Endothelial cell of umbilical vein (primary cell): ENCODE measurements at regions not wholly inside any gene's neighbourhood (a gene's known extent, or its start where the extent isn't known, plus 50 kb on each side); places are given as distances from the start of the nearest gene placed in this dataset.

Experiments used
- BruUV-seq: library from RNA; stranded (reverse); fragments of 400-500 nt; replicated peaks from 2 replicates; lab custom pipeline; 2021; lab: Mats Ljungman, UMichigan
- CTCF ChIA-PET: fragments of 300-600, 350-600 bp; sonication (Branson Sonifier 250); formaldehyde crosslinking; loops from one replicate; lab custom pipeline; 2021; ENCODE audit warnings: antibody characterized with exemption, inconsistent platforms; lab: Charles Lee
- POLR2A ChIA-PET: fragments of 300-600, 350-600 bp; sonication (Branson Sonifier 250); formaldehyde crosslinking; loops from one replicate; lab custom pipeline; 2021; ENCODE audit warnings: antibody characterized with exemption, inconsistent platforms; lab: Charles Lee
- DNase-seq: peaks from one replicate; pipeline ENCODE4 v3.0.0-alpha.2; 2011; ENCODE audit warnings: low read depth, low spot score
- FAIRE-seq: peaks from 2 replicates; lab custom pipeline; 2011; peaks lifted over from hg19 to GRCh38; lab: Jason Lieb, UNC
- H2AFZ ChIP-seq: 2 replicates; pipeline ENCODE4 v1.6.0; 2012; ENCODE audit warnings: low read depth, low read length, control low read depth, inconsistent platforms
- H3K27ac ChIP-seq: 2 replicates; pipeline ENCODE4 v1.5.1; 2011; ENCODE audit warnings: low read depth, mild to moderate bottlenecking, control low read depth, low read length, moderate library complexity; ENCODE audit not compliant: insufficient read depth
- H3K27me3 ChIP-seq, 2 experiments: 2 replicates each; pipeline versions ENCODE4 v1.6.0 to v1.6.1; 2011; ENCODE audit warnings: low read length in 2 of 2, mixed read lengths in 1 of 2; ENCODE audit not compliant: control insufficient read depth in 2 of 2, insufficient read depth in 2 of 2
- H3K36me3 ChIP-seq, 2 experiments: 2 replicates in 1 of 2; 3 replicates in 1 of 2; pipeline ENCODE4 v1.5.1; 2011; ENCODE audit warnings: low read length in 2 of 2, mild to moderate bottlenecking in 1 of 2, moderate library complexity in 1 of 2; ENCODE audit not compliant: control insufficient read depth in 2 of 2, insufficient read depth in 2 of 2; ENCODE audit errors: extremely low read depth in 1 of 2
- H3K4me1 ChIP-seq: 3 replicates; pipeline ENCODE4 v1.5.1; 2011; ENCODE audit warnings: mild to moderate bottlenecking, low read length; ENCODE audit not compliant: control insufficient read depth, insufficient read depth; ENCODE audit errors: extremely low read depth
- H3K4me2 ChIP-seq: 2 replicates; pipeline ENCODE4 v1.6.1; 2011; ENCODE audit warnings: low read length, control low read depth, mixed read lengths; ENCODE audit not compliant: insufficient read depth
- H3K4me3 ChIP-seq, 3 experiments: fragments of 200-600 bp in 1 of 3; sonication (generic), shearing (Covaris generic) in 1 of 3; replicated peaks in 1 of 3; 2 replicates each; pipeline ENCODE4 v1.5.1; 2011 to 2016; ENCODE audit warnings: control low read depth in 3 of 3, low read length in 3 of 3, mild to moderate bottlenecking in 2 of 3, inconsistent platforms in 1 of 3, low read depth in 1 of 3, moderate library complexity in 1 of 3; ENCODE audit not compliant: insufficient read depth in 1 of 3
- H3K79me2 ChIP-seq: 2 replicates; pipeline ENCODE4 v1.6.0; 2012; ENCODE audit warnings: low read length, inconsistent platforms; ENCODE audit not compliant: control insufficient read depth, insufficient read depth
- H3K9ac ChIP-seq: replicated peaks from 2 replicates; pipeline ENCODE3; 2011; ENCODE audit warnings: low read length, control low read depth; ENCODE audit not compliant: insufficient read depth; ENCODE audit errors: extremely low read depth
- H3K9me1 ChIP-seq: replicated peaks from 3 replicates; pipeline ENCODE4 v1.6.0; 2011; ENCODE audit warnings: mild to moderate bottlenecking, low read length; ENCODE audit not compliant: control insufficient read depth, insufficient read depth; ENCODE audit errors: extremely low read depth
- H3K9me3 ChIP-seq: replicated peaks from 2 replicates; pipeline ENCODE4 v1.5.1; 2012; ENCODE audit warnings: low read length, inconsistent platforms; ENCODE audit not compliant: control insufficient read depth, insufficient read depth
- H4K20me1 ChIP-seq: replicated peaks from 2 replicates; pipeline ENCODE3; 2011; ENCODE audit warnings: mild to moderate bottlenecking, low read length; ENCODE audit not compliant: control insufficient read depth, insufficient read depth; ENCODE audit errors: extremely low read depth
- EZH2 ChIP-seq: IDR thresholded peaks from 2 replicates; pipeline ENCODE4 v1.6.1; 2012; ENCODE audit warnings: borderline replicate concordance, low read depth, mild to moderate bottlenecking, moderate library complexity, low read length, inconsistent platforms; ENCODE audit not compliant: severe bottlenecking
- FOS ChIP-seq: IDR thresholded peaks from 2 replicates; pipeline ENCODE4 v1.6.1; 2011; ENCODE audit warnings: mild to moderate bottlenecking, low read length, moderate library complexity, borderline replicate concordance; ENCODE audit not compliant: insufficient read depth
- GATA2 ChIP-seq: IDR thresholded peaks from 2 replicates; pipeline ENCODE4 v1.7.0; 2011; ENCODE audit warnings: low read depth, mild to moderate bottlenecking, moderate library complexity, mixed read lengths, low read length; ENCODE audit not compliant: insufficient read length, insufficient read depth
- JUN ChIP-seq: IDR thresholded peaks from 2 replicates; pipeline ENCODE4 v1.6.1; 2011; ENCODE audit warnings: borderline replicate concordance, low read depth; ENCODE audit not compliant: insufficient read length, insufficient read depth
- MAX ChIP-seq: IDR thresholded peaks from 2 replicates; pipeline ENCODE4 v1.6.1; 2011; ENCODE audit not compliant: insufficient read depth, insufficient read length
- MYC ChIP-seq: IDR thresholded peaks from one replicate; pipeline ENCODE4 v1.6.1; 2011; ENCODE audit warnings: mild to moderate bottlenecking, low read depth, low read length
- POLR2A ChIP-seq: IDR thresholded peaks from 2 replicates; pipeline ENCODE4 v1.6.1; 2012; ENCODE audit warnings: low read depth, mild to moderate bottlenecking, control low read depth, low read length
- POLR2AphosphoS5 ChIP-seq: IDR thresholded peaks from 2 replicates; pipeline ENCODE4 v1.6.1; 2012; ENCODE audit warnings: low read depth, mild to moderate bottlenecking, control low read depth, low read length, moderate library complexity; ENCODE audit not compliant: insufficient read depth
- dilution Hi-C: fragments of 300-500 bp; cut with MboI; formaldehyde crosslinking; loops from one replicate; pipeline ENCODE4 v1.15.0; 2019; ENCODE audit warnings: low sequenced_read_pairs; ENCODE audit not compliant: extremely low pct_ligation_motif_present
- intact Hi-C: fragments of 100-400 bp; cut with micrococcal nuclease; formaldehyde crosslinking; loops from one replicate; pipeline ENCODE4 v1.10.0; 2022
- TF ChIP-seq, protein P1 (sequence below), 2 donors: IDR thresholded peaks; 1 replicate in 1 of 2; 2 replicates in 1 of 2; pipeline ENCODE4 v1.5.1; 2011; ENCODE audit warnings: low read length in 2 of 2, mild to moderate bottlenecking in 2 of 2, moderate library complexity in 2 of 2, control low read depth in 1 of 2, inconsistent platforms in 1 of 2, low read depth in 1 of 2; ENCODE audit not compliant: insufficient read depth in 1 of 2; ENCODE audit errors: extremely low read depth in 1 of 2

GRCh38 chr1:217336724-217337123, 294.2 kb downstream of the GPATCH2 start:
- intact Hi-C loops, result no loop called here
- H3K4me2 ChIP-seq, result no peak overlapping the region
- H3K27me3 ChIP-seq, result no peaks in the 10 kb centered on the region
- DNase-seq (no peak), FAIRE-seq (no peak)
- H3K27ac ChIP-seq, result no peak overlapping the region
- no peaks in the 10 kb centered on the region for H3K4me1 ChIP-seq
- BruUV-seq, result no TSS peak
- ChIA-PET POLR2A (no interaction called here), CTCF (no interaction called here)
- no peaks in the 10 kb centered on the region for H3K9me1 ChIP-seq
- no peak overlapping the region for H3K4me3 ChIP-seq
- H3K9ac ChIP-seq, result no peak overlapping the region
- no peaks in the 10 kb centered on the region for H3K36me3 ChIP-seq
- H2AFZ ChIP-seq, result no peak overlapping the region
- H3K79me2 ChIP-seq, result no peaks in the 10 kb centered on the region
- dilution Hi-C loops, result no loop called here
- TF ChIP-seq EZH2 (no peak), MAX (no peak), POLR2A (no peak)
- H3K9me3 ChIP-seq, result no peaks in the 10 kb centered on the region
- no peaks in the 10 kb centered on the region for H4K20me1 ChIP-seq

- Histone ChIP-seq H3K27ac (no peak overlapping the region), H3K9me1 (no peaks in the 10 kb centered on the region), H3K36me3 (no peaks in the 10 kb centered on the region), H3K4me3 (no peak overlapping the region), H3K4me1 (no peaks in the 10 kb centered on the region), H4K20me1 (no peaks in the 10 kb centered on the region), H3K27me3 (no peaks in the 10 kb centered on the region), H3K4me2 (no peak overlapping the region), H2AFZ (no peak overlapping the region), H3K79me2 (no peaks in the 10 kb centered on the region), H3K9me3 (no peaks in the 10 kb centered on the region), H3K9ac (no peak overlapping the region)
- FAIRE-seq (no peak), DNase-seq (no peak)
- intact Hi-C loops (no loop called here), dilution Hi-C loops (no loop called here)
- TF ChIP-seq GATA2 (no peak), MYC (no peak), POLR2A (no peak), POLR2AphosphoS5 (no peak), EZH2 (no peak), JUN (no peak), MAX (no peak), FOS (no peak)
- TF ChIP-seq, protein P1, sequence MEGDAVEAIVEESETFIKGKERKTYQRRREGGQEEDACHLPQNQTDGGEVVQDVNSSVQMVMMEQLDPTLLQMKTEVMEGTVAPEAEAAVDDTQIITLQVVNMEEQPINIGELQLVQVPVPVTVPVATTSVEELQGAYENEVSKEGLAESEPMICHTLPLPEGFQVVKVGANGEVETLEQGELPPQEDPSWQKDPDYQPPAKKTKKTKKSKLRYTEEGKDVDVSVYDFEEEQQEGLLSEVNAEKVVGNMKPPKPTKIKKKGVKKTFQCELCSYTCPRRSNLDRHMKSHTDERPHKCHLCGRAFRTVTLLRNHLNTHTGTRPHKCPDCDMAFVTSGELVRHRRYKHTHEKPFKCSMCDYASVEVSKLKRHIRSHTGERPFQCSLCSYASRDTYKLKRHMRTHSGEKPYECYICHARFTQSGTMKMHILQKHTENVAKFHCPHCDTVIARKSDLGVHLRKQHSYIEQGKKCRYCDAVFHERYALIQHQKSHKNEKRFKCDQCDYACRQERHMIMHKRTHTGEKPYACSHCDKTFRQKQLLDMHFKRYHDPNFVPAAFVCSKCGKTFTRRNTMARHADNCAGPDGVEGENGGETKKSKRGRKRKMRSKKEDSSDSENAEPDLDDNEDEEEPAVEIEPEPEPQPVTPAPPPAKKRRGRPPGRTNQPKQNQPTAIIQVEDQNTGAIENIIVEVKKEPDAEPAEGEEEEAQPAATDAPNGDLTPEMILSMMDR (IDR thresholded peaks at IDR 0.05; ENCODE audit: extremely low read depth in 1 of 2, insufficient read depth in 1 of 2, low read depth in 1 of 2, low read length in 2 of 2), result no peak
- CTCF ChIA-PET, result no interaction called here
- BruUV-seq, result no TSS peak
- POLR2A ChIA-PET, result no interaction called here
These were observed 297.0 kb downstream of the GPATCH2 start for GRCh38 chr1:217333939-217334338.
